Mucosa of descending colon (tissue), 3 donors: ENCODE measurements at regions not wholly inside any gene's neighbourhood (a gene's known extent, or its start where the extent isn't known, plus 50 kb on each side); places are given as distances from the start of the nearest gene placed in this dataset.
A peak's percentile ranks its signal among the peaks of the same experiment; 100 is the strongest.

ENCODE experiments used
- ATAC-seq: fragments of 200-7000 bp; cut with Tn5 transposase; one replicate; pipeline ENCODE4 v1.9.1; 2020; ENCODE audit warnings: mild to moderate bottlenecking, moderate library complexity
- DNase-seq, 3 donors: peaks; one replicate each; pipeline ENCODE4 v3.0.0-alpha.2; 2020
- H3K36me3 ChIP-seq: fragments of 200-600 bp; one replicate; pipeline ENCODE4 v1.8.0; 2021; ENCODE audit warnings: low read depth, mild to moderate bottlenecking
- H3K4me1 ChIP-seq: fragments of 200-600 bp; one replicate; pipeline ENCODE4 v1.8.0; 2021; ENCODE audit warnings: low read depth, mild to moderate bottlenecking
- H3K4me3 ChIP-seq: fragments of 200-600 bp; one replicate; pipeline ENCODE4 v1.8.0; 2021; ENCODE audit warnings: mild to moderate bottlenecking
- H3K9me3 ChIP-seq: fragments of 200-600 bp; one replicate; pipeline ENCODE4 v1.8.0; 2021; ENCODE audit warnings: mild to moderate bottlenecking
- intact Hi-C, 2 donors: fragments of 100-400 bp; cut with DNase I in 1 of 2; cut with micrococcal nuclease in 1 of 2; formaldehyde crosslinking; loops; one replicate each; pipeline versions ENCODE4 v1.11.0 to v1.11.1; 2022; cut with DNase I, micrococcal nuclease
- TF ChIP-seq, protein P1 (sequence below): fragments of 200-600 bp; IDR thresholded peaks from one replicate; pipeline ENCODE4 v1.8.0; 2022; ENCODE audit warnings: antibody characterized with exemption, mild to moderate bottlenecking
- donor health status: DM: no; HTN: no; CAD: no; lungs with moderate emphysema.
- donor health status: DM: no; HTN: no; CAD: no.
- donor health status: DM: no; HTN: yes; CAD: no.

DNA sequence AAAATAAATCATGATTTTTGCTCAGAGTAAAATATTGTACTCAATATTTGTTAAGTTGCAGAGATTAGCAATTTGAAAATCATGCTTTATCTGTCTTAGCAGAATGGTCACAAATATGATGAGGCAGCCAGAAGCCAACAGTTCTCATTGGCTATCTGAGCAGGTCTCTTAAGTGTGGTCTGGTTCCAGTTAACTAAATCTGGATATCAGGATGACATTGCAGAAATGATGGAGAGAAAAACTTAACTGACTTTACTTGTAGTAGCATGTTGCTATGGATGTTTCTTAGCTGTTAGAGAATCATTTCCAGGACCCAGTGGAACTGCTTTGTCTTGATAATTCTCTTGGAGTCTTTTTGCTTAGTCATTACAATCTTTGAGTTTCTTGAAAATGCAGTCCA is 1070.3 kb downstream of the JRKL start:
- intact Hi-C loops, result no loop called here
- ATAC-seq, result no peak
- H3K4me1 ChIP-seq, result no peaks in the 10 kb centered on the region
- H3K9me3 ChIP-seq, result peaks cover 69% of the 10 kb centered on the region
- TF ChIP-seq, protein P1, sequence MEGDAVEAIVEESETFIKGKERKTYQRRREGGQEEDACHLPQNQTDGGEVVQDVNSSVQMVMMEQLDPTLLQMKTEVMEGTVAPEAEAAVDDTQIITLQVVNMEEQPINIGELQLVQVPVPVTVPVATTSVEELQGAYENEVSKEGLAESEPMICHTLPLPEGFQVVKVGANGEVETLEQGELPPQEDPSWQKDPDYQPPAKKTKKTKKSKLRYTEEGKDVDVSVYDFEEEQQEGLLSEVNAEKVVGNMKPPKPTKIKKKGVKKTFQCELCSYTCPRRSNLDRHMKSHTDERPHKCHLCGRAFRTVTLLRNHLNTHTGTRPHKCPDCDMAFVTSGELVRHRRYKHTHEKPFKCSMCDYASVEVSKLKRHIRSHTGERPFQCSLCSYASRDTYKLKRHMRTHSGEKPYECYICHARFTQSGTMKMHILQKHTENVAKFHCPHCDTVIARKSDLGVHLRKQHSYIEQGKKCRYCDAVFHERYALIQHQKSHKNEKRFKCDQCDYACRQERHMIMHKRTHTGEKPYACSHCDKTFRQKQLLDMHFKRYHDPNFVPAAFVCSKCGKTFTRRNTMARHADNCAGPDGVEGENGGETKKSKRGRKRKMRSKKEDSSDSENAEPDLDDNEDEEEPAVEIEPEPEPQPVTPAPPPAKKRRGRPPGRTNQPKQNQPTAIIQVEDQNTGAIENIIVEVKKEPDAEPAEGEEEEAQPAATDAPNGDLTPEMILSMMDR, result no peak
- no peak for DNase-seq
- no peak overlapping the region for H3K4me3 ChIP-seq
- H3K36me3 ChIP-seq, result no peaks in the 10 kb centered on the region

GRCh38 chr11:97461044-97461880 is 1071.4 kb downstream of the JRKL start:
- TF ChIP-seq, protein P1, result no peak
- no peaks in the 10 kb centered on the region for H3K36me3 ChIP-seq
- ATAC-seq, result no peak
- peak in 1 of 3 donors; percentile 23 for DNase-seq
- no peaks in the 10 kb centered on the region for H3K4me1 ChIP-seq
- H3K4me3 ChIP-seq, result no peak overlapping the region
- peaks cover 68% of the 10 kb centered on the region for H3K9me3 ChIP-seq
- intact Hi-C loops, result no loop called here

DNA sequence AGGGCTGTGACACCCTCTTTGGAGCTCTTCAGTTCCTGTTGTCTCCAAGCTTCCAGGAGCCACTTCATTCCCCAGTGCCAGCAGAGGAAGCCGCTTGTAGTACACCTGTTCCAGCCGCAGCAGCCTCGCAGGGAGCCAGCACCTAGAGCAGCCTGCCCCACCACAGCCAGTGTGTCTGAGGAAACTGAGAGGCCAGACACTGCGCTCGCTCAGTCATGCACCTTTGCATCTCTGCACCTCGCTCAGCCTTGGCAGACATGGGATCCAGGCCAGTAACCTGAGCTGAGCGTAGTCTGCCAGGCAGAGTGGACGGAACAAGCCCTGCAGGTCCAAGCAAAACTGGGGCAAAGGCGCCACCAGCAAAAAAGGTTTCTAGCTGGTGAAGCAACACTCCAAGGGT is 1072.1 kb downstream of the JRKL start:
- DNase-seq, result peak in 1 of 3 donors; percentile 31
- Histone ChIP-seq H3K36me3 (no peaks in the 10 kb centered on the region), H3K4me1 (no peaks in the 10 kb centered on the region), H3K9me3 (peaks cover 68% of the 10 kb centered on the region), H3K4me3 (no peak overlapping the region)
- no peak for ATAC-seq
- TF ChIP-seq, protein P1, result no peak
- intact Hi-C loops, result no loop called here

GRCh38 chr11:97463891-97464290 is 1074.1 kb downstream of the JRKL start:
- Histone ChIP-seq H3K36me3 (no peaks in the 10 kb centered on the region), H3K4me1 (no peaks in the 10 kb centered on the region), H3K9me3 (peaks cover 55% of the 10 kb centered on the region), H3K4me3 (no peak overlapping the region)
- DNase-seq, result no peak
- ATAC-seq, result no peak
- TF ChIP-seq, protein P1, result no peak
- intact Hi-C loops, result no loop called here

- intact Hi-C loops, result no loop called here
- ATAC-seq (no peak), DNase-seq (no peak)
- Histone ChIP-seq H3K4me3 (no peak overlapping the region), H3K4me1 (no peaks in the 10 kb centered on the region), H3K9me3 (peaks cover 45% of the 10 kb centered on the region), H3K36me3 (no peaks in the 10 kb centered on the region)
- TF ChIP-seq, protein P1, result no peak
Measured at GRCh38 chr11:97471480-97471879, 1081.7 kb downstream of the JRKL start.
